ENCODE measurements at regions not wholly inside any gene's neighbourhood (a gene's known extent, or its start where the extent isn't known, plus 50 kb on each side); places are given as distances from the start of the nearest gene placed in this dataset.
"Not testable (repeated sequence)": the region's sequence is repeated elsewhere in the genome, so short reads cannot be mapped to it uniquely, and the experiment has no call there.

DNA sequence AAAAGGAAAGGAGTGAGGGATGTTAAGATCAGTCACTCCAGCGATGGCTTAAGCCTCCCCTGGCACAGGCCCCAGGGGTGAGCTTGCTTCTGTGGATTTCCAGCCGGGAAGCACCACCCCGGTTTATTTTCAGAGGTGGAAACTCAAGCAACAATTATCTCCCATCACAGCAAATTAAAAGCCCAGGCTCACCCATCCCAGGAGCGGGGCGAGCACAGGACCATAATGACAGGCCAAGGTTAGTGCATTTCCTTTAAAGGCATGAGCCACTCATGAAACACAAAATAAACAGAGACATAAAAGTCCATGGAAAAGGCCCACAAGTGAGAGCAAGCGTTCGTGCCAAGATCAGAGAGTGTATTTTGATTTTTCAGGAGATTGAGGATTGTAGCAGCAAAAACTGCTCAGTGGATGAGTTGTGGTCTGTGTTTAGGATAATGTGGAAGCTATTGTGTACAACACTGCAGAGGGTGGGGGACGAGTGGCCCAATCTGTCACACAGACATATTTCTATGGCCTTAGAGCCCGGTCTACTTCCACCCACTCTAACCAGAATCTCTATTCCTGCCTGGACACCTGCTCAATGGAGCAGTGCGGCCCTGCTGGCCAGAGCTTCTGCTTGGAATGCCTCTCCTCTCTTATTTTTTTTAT lies 111.4 kb upstream of the CDC42EP3 start:
- DNase-seq (ENCODE audit: low read depth) = no peak

DNA sequence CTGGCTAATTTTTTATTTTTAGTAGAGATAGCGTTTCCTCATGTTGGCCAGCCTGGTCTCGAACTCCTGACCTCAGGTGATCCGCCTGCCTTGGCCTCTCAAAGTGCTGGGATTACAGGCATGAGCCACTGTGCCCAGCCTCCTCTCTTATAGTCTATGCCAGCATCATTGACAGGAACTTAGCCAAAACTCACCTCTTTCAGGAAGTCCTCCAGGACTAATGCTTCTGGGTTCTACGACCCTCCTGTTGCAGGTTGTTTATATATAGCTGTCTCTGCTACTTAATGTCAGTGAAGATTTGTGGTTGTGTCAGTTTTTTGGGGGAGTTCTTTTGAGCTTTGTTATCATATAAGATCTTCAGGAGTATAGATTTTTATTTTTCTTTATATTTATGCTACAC lies 112.1 kb upstream of the CDC42EP3 start:
- no peak for DNase-seq (ENCODE audit: low read depth)

DNA sequence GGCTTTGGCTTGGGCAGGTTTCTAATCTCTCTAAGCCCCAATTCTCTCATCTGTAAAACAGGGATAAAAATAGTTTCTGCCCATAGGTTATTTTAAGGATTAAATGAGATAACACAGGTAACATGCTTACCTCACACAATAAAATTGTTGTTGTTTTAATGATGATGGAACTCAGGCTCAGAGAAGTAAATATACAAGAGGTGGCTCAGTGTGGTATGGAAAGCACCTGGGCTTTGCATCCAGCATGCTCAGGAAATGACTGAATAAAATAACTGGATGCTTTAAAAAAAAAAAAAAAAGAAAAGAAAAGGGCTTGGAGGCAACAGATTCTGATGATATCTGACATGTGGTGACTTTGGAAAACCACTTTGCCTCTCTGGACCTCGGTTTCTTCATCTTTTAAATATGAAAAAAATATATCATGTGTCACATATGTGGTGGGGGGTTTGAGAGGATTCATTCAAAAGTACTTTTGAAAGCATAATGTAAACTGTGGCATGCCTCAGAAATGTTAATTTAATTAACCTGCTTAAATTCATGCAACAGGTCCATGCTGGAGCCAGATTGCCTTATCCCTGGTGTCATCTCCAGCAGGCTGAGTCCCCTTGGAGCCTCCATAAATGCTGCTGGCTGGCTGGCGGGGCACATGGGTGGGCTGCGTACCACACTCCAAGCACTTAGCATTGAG lies 112.8 kb upstream of the CDC42EP3 start:
- DNase-seq (ENCODE audit: low read depth) = no peak

DNA sequence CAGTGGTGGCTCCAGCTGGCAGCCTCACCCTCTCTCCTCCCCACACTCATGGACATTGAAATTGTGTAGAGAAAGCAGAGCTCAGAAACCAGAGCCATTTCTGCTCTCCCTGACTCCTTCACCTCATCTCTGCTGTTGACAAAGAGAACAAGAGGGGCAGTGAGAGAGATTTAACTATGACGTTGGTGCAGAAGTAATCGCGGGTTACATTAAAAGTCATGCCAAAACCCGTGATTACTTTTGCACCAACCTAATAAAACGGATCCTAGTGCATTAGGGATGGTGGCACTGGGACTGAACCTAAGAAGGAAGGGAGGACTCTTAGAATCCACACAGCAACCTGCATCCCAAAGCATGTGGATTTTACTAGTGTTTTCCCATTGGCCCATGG lies 113.3 kb upstream of the CDC42EP3 start:
- no peak for DNase-seq (ENCODE audit: low read depth)

DNA sequence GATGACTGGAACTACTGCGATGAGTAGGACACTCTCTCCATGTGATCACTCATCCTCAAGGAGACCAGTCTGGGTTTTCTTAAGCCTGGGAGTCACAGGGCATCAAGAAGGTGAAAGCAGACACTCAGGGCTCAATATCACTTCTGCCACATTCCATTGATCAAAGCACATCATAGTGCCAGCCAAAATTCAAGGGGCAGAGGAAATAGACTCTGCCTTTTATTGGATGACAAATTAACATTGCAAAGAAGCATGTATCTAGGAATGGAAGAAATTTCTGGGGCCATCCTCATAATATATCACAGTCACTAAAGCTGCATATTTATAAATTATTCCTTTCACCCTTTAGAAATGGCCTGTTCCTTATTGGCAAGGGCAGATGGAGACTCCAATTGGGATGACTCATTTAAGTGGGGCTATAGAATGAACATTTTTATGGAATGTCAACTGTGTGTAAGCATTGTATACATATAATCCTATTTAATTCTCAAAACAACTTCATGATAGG lies 114.8 kb upstream of the CDC42EP3 start:
- no peak for DNase-seq (ENCODE audit: low read depth)

DNA sequence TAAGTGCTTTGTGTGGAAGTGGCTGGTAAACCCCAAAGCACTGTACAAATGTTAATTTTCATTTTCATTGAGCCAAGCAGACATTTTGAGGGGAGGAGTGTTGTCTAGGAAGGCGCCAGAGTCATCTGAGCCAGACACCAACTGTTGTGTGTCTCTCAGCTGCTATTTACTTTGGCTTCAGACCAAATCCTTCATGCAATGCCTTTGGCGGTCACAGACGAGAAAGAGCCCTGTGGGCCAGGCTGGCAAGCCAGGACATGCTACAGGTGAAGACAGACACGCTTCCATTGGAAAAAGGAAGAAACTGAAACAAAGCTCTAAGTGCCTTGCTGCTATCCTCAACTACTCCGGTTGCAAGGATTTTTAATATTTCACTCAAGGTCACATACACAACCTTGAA lies 115.4 kb upstream of the CDC42EP3 start:
- DNase-seq (ENCODE audit: low read depth) = no peak

DNA sequence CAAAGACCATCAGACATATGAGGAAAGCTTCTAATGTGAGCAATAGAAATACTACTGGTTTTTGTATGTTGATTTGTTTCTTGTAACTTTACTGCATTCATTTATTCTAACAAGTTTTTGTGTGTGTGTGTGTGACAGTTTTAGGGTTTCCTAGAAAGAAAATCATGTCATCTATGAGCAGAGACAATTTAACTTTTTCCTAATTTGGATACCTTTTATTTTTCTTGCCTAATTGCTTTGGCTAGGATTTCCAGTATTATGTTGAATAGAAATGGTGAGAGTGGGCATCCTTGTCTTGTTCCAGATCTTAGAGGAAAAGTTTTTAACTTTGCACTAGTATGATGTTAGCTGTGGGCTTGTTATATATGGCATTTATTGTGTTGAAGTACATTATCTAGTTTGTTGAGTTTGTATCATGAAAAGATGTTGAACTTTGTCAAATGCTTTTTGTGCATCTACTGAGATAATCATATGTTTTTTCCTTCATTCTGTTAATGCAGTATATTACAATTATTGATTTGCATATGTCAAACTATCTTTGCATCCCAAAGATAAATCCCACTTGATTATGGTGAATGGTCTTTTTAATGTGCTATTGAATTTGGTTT lies 117.3 kb upstream of the CDC42EP3 start:
- no peak for DNase-seq (ENCODE audit: low read depth)

DNA sequence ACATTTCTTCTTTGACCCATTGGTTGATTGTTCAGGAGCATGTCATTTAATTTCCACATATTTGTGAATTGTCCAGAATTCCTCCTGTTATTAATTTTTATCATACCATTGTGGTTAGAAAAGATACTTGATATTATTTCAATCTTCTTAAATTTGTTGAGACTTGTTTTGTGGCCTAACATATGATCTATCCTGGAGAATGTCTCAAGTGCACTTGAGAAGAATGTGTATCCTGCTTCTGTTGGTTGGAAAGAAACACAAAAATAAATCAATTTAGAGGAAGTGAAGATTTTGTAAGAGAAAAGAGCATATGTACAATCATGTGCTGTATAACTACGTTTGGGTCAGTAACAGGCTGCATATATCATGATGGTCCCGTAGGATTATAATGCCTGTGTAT lies 118.6 kb upstream of the CDC42EP3 start:
- DNase-seq (ENCODE audit: low read depth) = no peak

DNA sequence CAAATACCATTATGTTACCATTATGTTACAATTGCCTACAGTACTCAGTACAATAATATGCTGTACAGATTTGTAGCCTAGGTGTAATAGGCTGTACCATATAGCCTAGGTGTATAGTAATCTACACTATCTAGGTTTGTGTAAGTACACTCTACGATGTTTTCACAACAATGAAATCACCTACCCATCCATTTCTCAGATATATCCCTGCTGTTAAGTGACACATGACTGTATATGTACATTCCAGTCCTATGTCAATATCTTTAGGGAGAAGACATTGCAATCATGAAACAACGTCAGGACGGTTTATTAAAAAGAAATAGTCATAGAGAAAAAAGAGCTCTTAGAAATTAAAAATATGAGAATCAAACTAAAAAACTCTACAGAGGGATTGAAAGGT lies 119.0 kb upstream of the CDC42EP3 start:
- no peak for DNase-seq (ENCODE audit: low read depth)

DNA sequence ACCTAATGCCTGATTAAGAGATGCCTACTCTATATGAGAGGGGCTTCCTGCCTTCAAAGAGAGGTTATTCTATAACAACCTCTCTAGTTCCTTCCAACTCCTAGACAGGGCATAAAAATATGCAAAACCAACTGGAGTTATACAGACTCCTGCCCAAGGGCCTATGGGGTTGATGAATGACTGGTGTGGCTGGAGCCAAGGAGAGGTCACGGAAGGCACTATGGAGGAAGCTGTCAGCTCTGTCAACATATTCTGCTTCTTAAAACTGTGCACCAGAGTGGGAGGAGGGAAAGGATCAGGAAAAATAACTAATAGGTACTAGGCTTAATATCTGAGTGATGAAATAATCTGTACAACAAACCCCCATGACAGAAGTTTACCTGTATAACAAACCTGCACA lies 120.9 kb upstream of the CDC42EP3 start:
- no peak for DNase-seq (ENCODE audit: low read depth)

DNA sequence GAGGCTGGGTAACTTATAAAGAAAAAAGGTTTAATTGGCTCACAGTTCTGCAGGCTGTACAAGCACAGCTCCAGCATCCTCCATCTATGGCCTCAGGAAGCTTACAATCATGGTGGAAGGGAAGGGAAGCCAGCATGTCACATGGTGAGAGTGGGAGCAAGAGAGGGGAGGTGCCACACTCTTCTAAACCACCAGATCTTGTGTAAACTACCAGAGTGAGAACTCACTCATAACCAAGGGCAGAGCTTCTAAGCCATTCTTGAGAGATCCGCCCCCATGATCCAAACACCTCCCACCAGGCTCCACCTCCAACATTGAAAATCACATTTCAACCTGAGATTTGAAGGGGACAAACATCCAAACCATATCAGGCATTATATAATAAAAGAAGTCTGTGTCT lies 121.6 kb upstream of the CDC42EP3 start:
- no peak for DNase-seq (ENCODE audit: low read depth)

DNA sequence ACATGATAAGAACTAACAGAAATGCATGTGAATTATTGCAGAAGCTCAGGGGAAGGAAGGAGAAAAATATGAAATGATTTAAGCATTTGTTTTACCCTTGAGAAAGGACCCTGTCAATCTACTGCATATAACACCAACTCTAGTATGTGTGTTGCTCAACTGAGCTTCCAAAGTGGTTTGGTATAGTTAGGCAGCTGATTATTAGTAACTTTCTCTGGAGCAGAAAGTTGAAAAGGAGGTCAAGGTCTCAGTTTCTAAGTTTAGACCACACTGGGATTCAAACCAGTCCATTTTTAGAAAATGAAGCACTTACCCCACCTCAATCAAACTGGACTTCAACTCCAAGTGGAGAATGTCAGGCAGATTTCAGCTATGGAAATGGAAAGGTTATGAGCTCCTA lies 123.3 kb upstream of the CDC42EP3 start:
- DNase-seq (ENCODE audit: low read depth) = no peak

DNA sequence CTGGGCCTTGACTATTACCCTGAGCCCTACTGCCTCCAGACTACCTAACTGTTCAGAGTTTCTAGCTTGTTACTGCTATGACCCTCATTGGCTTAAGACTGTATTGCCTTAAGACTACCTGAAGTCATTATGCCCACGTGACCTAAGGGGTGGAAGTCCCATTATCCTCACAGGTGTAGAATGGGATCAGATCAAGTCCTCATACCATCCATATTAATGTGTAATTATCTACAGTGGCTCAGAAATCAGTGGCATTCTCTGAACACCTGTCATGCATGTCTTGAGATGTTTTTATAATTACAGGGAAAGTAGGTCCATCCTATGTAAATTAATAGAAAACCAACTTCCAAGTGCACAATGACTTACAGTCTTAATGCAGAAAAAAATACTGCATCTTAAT lies 124.0 kb upstream of the CDC42EP3 start:
- no peak for DNase-seq (ENCODE audit: low read depth)

DNA sequence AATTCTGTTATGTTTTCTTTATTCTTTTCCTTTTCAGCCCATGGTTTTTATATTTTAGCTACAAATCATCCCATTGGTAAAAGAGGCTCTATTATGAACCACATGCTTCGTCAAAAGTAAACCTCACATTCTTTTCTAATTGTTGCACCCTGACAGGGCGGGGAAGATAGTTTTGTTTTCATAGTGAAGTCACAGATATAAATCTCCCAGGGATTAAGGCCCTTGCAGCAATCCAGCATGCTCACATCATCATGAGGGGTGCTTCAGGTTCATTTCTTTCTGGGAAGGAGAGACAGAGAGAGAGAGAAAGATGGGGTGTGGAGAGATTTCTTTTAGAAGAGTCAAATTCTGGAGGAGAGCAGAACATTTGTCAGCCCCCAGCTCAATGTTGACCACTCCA lies 124.5 kb upstream of the CDC42EP3 start:
- no peak for DNase-seq (ENCODE audit: low read depth)

DNA sequence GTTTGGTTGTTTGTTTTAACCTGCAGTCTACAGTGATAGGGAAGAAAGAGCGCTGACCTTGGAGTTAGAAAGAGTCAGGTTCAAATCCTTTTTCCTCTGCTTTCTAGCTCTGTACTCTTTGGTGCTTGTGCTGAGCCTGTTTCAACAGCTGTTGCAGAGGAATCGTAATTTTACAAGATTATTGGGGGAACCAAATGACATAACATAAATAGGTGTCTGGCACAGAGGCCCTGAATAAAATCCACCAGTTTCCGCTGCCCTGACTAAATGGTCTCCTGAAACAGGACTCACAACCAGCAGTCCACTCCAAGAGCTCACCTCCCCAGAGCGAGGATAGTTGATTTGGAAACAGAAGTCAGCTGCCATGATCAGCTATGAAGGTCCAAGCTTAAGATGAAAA lies 125.0 kb upstream of the CDC42EP3 start:
- no peak for DNase-seq (ENCODE audit: low read depth)

DNA sequence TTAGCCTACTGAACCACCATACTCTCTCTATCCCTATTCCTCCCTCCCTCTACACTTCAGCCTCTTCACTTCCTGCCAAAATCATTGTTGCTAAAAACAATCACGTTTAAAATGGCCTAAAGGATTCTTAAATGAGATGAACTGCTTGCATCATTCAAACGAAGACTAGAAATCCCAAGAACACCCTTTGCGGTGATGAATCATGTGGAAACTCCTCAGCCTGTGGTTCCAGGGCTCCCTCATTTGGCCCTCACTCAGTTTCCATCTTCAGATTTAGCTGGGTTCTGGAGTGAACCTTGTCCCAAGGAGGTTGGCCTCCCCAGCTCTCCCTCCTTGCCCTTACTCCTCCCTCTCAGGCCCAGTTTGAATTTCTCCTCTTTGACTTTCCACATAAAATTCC lies 125.6 kb upstream of the CDC42EP3 start:
- DNase-seq (ENCODE audit: low read depth) = no peak

DNA sequence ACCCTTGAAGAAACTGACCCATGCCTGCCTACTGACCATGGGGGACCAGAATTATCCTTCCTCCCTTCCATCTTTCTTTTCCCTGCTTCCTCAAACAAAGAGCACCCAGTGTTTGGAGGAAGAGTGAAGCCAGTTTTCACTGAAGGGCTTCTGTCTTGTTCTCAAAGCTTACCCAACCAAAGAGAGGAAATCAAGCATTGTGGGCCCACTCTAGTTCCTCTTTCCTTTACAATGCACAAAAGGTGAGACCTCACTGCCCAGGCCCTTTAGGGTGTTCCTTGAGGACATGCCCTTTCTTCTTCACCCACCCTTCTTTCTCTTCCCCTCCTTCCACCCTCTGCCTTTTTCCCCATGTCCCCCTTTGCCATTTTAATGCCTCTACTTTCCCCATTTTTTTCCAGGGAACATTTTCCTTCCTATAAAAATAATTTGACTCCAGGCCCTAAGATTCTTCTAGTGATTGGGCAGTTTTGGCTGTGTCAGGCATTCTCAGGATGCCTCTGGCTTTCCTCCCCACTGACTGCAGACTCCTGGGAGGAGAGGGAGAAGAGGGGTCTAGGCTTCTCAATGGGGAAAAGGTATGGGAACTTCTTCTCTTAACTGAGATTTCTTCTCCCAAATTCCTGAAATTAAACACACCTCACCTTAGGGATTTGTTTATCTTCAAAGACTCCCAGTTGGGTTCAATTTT lies 126.6 kb upstream of the RMDN2 start:
- no peak for DNase-seq (ENCODE audit: low read depth)

DNA sequence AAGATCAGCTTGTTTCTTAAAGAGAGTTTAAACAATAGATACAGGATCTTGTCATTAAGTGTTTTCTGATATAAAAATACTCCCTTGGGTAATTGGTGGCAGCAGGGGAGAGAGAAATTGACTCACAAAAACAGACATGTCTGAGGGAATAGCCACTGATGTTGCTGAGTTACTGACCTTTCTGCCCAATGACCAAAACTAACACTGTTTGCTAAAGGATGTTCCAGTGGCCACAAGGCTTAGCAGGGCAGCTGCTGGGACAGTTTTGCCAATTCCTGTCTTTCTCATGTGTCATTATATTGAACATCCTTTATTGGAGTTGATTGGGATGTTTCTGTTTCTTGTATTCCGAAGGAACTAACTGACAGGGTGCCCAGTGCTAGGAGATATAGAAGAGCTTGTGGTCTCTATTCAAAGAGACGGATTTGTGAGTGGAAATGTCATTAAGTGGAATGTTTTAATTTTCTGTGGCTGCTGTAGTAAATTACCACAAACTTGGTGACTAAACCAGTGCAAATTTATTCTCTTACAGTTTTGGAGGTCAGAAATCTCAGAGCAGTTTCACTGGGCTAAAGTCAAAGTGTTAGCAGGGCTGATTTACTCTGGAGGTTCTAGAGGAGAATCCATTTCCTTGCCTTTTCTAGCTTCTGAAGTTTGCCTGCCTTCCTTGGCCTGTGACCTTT lies 124.8 kb upstream of the RMDN2 start:
- DNase-seq (ENCODE audit: low read depth) = no peak

DNA sequence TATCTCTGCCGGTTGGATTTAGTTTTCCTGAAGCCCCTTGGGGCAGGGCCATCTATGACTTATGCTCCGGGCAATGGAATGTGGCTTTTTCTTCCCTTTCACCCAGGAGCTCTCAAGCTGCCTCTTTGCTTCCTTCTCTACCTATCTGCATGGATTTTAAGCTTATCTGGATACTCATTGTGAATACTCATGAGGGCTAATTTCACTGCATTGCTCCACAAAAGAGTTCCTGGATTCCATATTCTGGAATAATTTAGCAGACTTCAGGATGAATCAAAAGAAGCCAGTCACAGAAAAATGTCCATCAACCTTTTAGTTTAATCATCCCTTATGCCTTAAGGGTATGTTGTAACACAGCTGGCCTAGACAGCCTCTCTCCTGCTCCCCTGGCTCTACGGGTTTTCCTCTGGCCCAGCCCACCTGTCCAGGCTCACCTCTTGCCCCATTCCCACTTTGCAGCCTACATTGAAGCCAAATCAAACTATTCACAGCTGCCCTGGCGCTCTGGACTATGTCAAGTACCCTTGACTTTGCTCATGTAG lies 122.8 kb upstream of the RMDN2 start:
- DNase-seq (ENCODE audit: low read depth) = no peak

DNA sequence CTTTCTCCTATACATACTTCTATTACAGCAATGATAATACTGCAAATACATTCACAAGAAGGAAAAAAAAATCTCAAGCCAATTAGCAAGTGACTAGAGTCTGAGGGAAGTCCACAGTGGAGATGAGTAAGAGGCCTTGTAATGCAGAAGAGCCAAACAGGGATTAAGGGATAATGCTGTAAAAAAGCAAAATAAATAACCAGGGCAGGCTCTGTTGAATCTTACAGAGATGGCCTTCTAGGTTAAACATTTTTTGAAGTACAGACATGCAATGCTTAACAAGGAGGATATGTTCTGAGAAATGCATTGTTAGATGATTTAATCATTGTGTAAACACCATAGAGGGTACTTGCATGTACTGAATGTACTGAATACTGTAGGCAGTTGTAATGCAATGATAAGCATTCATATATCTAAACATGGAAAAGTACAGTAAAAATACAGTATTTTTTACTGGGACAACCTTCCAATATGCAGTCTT lies 122.1 kb upstream of the RMDN2 start:
- DNase-seq (ENCODE audit: low read depth) = no peak

DNA sequence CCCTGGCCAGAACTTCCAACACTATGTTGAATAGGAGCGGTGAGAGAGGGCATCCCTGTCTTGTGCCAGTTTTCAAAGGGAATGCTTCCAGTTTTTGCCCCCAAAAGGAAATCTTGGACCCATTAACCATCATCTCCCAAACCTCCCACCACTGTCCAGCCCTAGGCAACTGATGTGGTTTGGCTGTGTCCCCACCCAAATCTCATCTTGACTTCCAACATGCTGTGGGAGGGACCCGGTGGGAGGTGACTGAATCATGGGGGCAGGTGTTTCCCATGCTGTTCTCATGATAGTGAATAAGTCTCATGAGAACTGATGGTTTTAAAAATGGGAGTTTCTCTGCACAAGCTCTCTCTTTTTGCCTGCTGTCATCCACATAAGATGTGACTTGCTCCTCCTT lies 119.1 kb upstream of the RMDN2 start:
- DNase-seq (ENCODE audit: low read depth) = not testable (repeated sequence)

DNA sequence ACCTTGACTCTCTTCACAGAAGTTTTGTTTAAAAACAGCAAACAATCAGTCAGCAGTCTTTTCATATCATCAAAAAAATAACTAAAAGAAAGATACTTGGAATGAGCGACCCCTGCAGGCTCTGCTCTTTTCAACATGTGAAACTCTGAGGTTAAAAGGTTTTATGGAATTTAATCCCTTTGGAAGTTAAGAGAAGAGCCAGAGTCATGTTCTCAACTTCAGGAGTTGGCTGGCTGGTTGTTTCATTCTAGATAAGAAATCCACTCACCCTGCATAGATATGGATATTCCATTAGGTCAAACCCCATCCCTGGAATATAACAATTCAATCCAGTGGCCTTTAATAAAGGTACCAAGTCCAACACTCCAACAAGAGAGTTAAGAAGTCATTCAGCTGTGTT lies 115.6 kb upstream of the RMDN2 start:
- no peak for DNase-seq (ENCODE audit: low read depth)

Measured in stimulated activated CD4-positive, alpha-beta T cell treated with anti-CD3 and anti-CD28 coated beads, Interleukin-2, amount 100 ng/mL, for 4 hours (primary cell).